ENCODE measurements at regions not wholly inside any gene's neighbourhood (a gene's known extent, or its start where the extent isn't known, plus 50 kb on each side); places are given as distances from the start of the nearest gene placed in this dataset.

GRCh38 chr4:82235346-82235745 lies 138.4 kb downstream of the HNRNPD start:
- no peak for TF ChIP-seq POLR2A (IDR thresholded peaks at IDR 0.05; ENCODE audit: control extremely low read depth in 1 of 2, low read depth in 2 of 2, low read length in 2 of 2)
- no peak for TF ChIP-seq EP300 (IDR thresholded peaks at IDR 0.05; ENCODE audit: borderline replicate concordance in 1 of 2, low read depth in 2 of 2, low read length in 2 of 2)
- TF ChIP-seq MAX (IDR thresholded peaks at IDR 0.05) = no peak
- no peak for TF ChIP-seq CTCF (IDR thresholded peaks at IDR 0.05; ENCODE audit: control extremely low read depth in 1 of 3, insufficient read depth in 1 of 3, low read depth in 1 of 3, low read length in 3 of 3)
- no peak for TF ChIP-seq ZNF274 (IDR thresholded peaks at IDR 0.05; ENCODE audit: borderline replicate concordance, extremely low read depth, low read length)

All from H1 (cell line).